Central memory CD8-positive, alpha-beta T cell (primary cell): ENCODE measurements at regions not wholly inside any gene's neighbourhood (a gene's known extent, or its start where the extent isn't known, plus 50 kb on each side); places are given as distances from the start of the nearest gene placed in this dataset.
"Not testable (repeated sequence)": the region's sequence is repeated elsewhere in the genome, so short reads cannot be mapped to it uniquely, and the experiment has no call there.

Experiments used
- ATAC-seq: fragments of 150-1000 bp; cut with Tn5 transposase; replicated peaks from 2 replicates; pipeline ENCODE4 v1.10.0; 2022; ENCODE audit warnings: mild to moderate bottlenecking, moderate FRiP score, moderate number of reproducible peaks; ENCODE audit not compliant: poor library complexity, severe bottlenecking; ENCODE audit errors: extremely low read depth
- DNase-seq, 2 donors: peaks; one replicate each; pipeline ENCODE4 v3.0.0; 2021; ENCODE audit warnings: low spot score in 2 of 2
- H3K27ac Mint-ChIP-seq: one replicate; pipeline ENCODE4 v1.8.0; 2022; ENCODE audit warnings: low read depth, mild to moderate bottlenecking, moderate library complexity, mixed read lengths
- H3K27me3 Mint-ChIP-seq: one replicate; pipeline ENCODE4 v1.8.0; 2022; ENCODE audit warnings: mixed read lengths
- H3K36me3 Mint-ChIP-seq: one replicate; pipeline ENCODE4 v1.8.0; 2022; ENCODE audit warnings: mild to moderate bottlenecking, moderate library complexity, mixed read lengths; ENCODE audit not compliant: insufficient read depth
- H3K4me1 Mint-ChIP-seq: one replicate; pipeline ENCODE4 v1.8.0; 2022; ENCODE audit warnings: mixed read lengths
- H3K4me3 Mint-ChIP-seq: one replicate; pipeline ENCODE4 v1.8.0; 2022; ENCODE audit warnings: mild to moderate bottlenecking, moderate library complexity, mixed read lengths
- H3K9me3 Mint-ChIP-seq: one replicate; pipeline ENCODE4 v1.8.0; 2022; ENCODE audit warnings: mixed read lengths

DNA sequence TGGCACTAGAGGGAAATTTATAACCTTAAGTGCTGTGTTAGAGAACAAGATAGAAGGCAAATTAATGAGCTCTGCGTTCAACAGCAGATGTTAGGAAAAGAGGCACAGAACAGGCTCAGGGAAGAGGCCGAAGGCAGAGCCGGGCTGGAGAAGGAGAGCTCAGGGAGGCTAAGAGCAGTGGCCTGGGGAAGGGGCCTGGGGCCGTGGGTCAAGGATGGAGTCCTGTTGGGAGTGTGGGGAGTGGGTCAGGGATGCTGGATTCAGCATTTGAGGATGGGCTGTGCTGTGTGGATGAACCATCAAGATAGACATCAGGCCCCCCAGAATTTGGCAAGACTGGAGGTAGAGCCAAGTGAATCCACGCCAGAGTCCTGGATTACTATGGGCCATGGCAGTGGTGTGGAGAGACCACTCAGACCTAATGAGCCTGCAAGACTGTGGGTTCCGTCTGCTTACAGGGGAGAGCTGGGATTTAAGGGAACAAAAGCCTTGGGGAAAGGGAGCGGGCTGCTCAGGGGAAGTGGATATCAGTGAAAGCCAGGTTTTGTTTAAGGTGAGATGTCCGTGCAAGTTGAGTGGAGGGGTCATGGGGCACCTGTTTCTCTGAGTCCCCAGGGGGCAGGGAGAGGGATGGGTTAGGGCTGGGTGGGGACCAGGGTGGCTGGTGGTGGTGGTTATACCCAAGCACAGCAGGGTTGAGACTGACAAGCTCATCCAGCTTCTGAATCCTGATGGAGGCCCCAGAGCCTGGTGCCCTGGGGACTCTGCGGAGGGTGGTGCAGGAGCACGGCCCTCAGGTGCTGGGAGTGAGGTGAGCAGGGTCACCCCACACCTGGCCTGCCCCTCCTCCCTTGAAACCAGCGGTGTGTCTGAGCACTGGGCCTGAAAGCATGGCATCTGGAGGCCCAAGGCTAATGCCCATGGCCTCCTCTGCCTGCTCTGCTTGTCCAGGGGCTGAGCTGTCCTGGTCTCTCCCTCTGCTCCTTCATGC lies 101.7 kb downstream of the BMS1 start:
- no peak for DNase-seq
- Mint-ChIP-seq H3K36me3 (no peaks in the 10 kb centered on the region), H3K27me3 (no peaks in the 10 kb centered on the region), H3K9me3 (peaks cover 12% of the 10 kb centered on the region), H3K4me1 (no peaks in the 10 kb centered on the region), H3K4me3 (no peak overlapping the region), H3K27ac (no peak overlapping the region)
- no peak for ATAC-seq

DNA sequence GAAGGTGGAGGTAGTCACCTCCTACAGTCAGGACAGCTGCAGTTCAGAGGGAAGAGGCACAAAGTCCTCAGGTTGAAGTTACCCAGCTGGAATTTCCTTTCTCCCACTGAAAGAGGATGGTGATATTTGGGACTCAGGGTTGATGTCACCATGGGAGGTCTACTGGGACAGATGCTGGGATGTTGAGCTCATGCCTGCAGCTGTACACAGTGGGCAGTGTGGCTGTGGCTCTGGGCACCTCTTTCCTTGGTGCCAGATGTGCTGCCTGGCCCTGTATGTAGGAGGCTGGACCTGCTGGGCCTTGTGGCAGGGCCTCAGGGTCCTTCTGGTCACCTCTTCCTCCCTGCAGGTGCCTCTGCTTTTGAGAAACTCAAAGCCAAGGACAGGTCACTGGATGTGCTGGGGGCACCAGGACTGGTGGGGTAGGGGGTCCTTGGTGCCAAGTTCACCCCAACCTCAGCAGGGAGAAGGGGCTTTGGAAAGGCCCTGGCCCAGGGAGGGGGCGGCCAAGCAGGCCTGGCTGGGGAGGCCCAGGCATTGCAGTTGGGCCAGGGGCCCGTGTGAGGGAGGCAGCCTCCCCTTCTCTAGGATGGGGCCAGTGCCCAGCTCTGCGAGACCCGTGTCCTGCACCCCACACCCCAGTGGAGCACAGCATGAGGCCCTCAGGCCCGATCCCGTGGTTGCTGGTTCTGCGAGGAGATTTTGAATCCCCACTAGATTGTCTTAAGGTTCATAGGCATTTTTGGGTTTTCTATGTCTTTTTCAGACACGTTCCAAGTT lies 103.1 kb downstream of the BMS1 start:
- no peaks in the 10 kb centered on the region for H3K27me3 Mint-ChIP-seq
- no peak overlapping the region for H3K4me3 Mint-ChIP-seq
- DNase-seq (no peak), ATAC-seq (no peak)
- no peak overlapping the region for H3K27ac Mint-ChIP-seq
- H3K9me3 Mint-ChIP-seq = peaks cover 12% of the 10 kb centered on the region
- H3K36me3 Mint-ChIP-seq = no peaks in the 10 kb centered on the region
- H3K4me1 Mint-ChIP-seq = no peaks in the 10 kb centered on the region

DNA sequence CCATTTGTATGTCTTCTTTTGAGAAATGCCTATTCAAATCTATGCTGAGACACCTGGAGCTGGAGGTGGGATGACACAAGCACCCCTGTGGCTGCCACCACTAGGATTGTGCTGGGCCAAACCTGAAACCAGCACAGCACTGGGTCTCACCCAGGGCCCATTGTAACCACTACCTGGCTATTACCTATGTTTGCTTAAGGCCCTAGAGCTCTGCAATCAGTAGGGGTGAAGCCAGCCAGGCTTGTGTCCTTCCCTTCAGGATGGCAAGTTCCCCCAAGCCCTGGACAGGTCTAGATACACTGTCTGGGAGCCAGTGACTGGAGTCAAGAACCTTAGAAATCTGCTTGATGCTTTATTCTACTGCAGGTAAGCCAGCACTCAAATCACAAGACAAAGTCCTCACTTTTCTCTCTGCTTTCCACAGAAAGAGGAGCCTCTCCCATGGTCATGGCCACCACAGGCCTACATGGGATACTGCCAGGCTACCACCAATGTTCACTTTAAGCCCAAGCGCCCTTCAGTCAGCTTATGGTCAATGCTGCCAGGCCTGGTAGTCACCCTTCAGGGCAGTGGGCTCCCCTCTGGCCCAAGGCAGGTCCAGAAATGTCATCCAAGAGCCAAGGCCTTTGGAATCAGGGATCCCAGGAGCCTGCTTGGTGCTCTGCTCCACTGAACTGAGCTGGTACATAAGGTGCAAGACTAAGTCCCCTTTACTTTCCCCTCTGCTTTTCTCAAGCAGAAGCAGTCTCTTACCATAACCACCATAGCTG lies 105.3 kb downstream of the BMS1 start:
- peaks cover 1% of the 10 kb centered on the region for H3K9me3 Mint-ChIP-seq

DNA sequence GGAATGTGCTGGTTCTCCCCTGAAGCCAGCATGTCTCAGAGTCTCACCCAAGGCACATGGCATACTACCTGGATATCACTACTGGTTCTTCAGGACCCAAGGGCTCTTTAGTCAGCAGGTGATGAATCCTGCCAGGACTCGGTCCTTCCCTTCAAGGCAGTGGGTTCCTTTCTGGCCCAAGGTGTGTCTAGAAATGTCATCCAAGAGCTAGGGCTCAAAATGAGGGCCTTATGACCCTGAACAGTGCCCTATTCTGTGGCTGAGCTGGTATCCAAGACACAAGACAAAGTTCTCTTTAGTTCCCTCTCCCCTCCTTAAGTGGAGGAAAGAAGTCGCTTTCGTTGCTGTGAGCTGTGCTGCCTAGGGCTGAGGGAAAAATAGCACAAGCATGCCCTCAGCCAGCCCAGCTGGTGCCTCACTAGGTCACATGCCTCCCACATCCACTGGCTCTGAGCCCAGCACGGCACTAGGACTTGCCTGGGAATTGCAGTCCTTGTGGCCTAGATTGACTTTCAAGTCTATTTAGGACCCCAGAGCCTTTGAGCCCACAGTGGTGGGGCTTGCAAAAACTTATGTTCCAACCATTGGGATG lies 106.0 kb downstream of the BMS1 start:
- no peak for ATAC-seq
- H3K27ac Mint-ChIP-seq = no peak overlapping the region
- no peaks in the 10 kb centered on the region for H3K36me3 Mint-ChIP-seq
- no peaks in the 10 kb centered on the region for H3K9me3 Mint-ChIP-seq
- peaks cover 11% of the 10 kb centered on the region for H3K27me3 Mint-ChIP-seq
- no peak overlapping the region for H3K4me3 Mint-ChIP-seq
- no peaks in the 10 kb centered on the region for H3K4me1 Mint-ChIP-seq
- no peak for DNase-seq

More for the DNA sequence above, 105.3 kb downstream of the BMS1 start:
- DNase-seq (no peak), ATAC-seq (no peak)
- Mint-ChIP-seq H3K27me3 (peaks cover 11% of the 10 kb centered on the region), H3K4me1 (no peaks in the 10 kb centered on the region), H3K27ac (no peak overlapping the region), H3K4me3 (no peak overlapping the region), H3K36me3 (no peaks in the 10 kb centered on the region)

DNA sequence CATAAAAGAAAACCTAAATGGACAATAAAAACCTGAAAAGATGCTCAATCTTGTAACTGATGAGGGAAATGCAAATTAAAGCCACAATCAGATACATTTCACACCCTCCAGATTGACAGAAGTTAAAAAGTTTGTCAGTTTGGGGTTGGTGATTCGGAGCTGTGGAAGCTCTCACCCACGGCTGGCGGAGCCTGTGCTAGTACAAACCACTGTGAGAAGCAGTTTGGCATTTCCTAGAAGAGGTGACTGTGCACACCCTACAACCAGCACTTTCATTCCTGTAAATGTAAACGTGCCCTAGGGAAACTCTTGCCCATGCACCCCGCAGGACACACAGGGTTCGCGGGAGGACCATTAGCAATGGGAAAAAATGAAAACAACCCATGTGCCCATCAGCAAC lies 114.1 kb downstream of the BMS1 start:
- DNase-seq (no peak), ATAC-seq (no peak)
- Mint-ChIP-seq H3K4me1 (peaks cover 12% of the 10 kb centered on the region), H3K4me3 (no peak overlapping the region), H3K27ac (no peak overlapping the region), H3K27me3 (peaks cover 45% of the 10 kb centered on the region), H3K9me3 (peaks cover 4% of the 10 kb centered on the region), H3K36me3 (no peaks in the 10 kb centered on the region)

DNA sequence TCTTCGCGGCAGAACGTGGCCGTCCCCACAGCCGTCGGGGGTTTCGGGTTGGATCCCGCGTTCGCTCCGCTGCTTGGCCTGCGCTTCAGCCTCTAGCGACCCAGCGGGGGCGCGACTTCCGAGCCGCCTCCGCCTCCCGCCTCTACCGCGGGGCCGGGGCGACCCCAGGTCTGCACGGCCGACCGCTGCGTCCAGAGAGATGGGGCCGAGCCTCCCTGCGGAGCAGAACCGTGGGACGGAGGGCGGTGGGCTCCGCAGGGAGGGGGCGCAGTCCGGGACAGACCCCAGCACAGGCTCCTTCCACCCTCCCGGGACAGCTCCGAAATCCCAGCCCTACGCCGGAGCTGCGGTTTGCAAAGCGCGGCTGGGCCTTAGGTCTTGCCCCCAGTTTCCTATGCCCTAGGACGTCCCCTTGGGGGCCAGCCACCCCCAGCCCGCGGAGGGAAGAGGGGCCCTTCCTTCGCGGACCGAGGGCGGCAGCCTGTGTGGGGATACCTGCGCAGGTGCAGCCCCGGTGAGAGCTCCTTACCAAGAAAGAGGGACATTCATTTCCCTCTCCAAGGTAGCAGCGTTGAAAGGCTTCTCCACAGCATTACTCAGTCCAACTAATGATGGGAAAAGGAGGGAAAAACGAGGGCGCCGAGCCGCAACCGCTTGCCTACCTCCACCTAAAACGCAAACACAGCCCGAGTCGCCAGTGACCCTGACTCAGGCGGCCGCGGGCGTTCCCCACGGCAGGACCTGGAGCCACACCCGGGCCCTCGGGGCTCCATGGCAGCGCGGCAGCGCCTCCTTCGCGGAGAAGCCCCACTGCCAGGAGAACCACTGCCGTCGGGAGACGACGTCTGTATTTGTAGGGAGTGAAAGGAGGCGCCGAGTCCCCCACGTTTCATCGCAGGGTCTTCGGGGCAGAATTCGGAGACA lies 115.7 kb downstream of the BMS1 start:
- no peak overlapping the region for H3K27ac Mint-ChIP-seq
- H3K9me3 Mint-ChIP-seq = peaks cover 4% of the 10 kb centered on the region
- no peaks in the 10 kb centered on the region for H3K36me3 Mint-ChIP-seq
- H3K4me3 Mint-ChIP-seq = no peak overlapping the region
- H3K4me1 Mint-ChIP-seq = peaks cover 12% of the 10 kb centered on the region
- ATAC-seq = no peak
- peaks cover 59% of the 10 kb centered on the region for H3K27me3 Mint-ChIP-seq
- no peak for DNase-seq

GRCh38 chr10:42899036-42899435 lies 116.4 kb downstream of the BMS1 start:
- DNase-seq (no peak), ATAC-seq (no peak)
- Mint-ChIP-seq H3K27ac (no peak overlapping the region), H3K4me1 (peaks cover 12% of the 10 kb centered on the region), H3K27me3 (peaks cover 66% of the 10 kb centered on the region), H3K4me3 (no peak overlapping the region), H3K36me3 (no peaks in the 10 kb centered on the region), H3K9me3 (peaks cover 4% of the 10 kb centered on the region)

DNA sequence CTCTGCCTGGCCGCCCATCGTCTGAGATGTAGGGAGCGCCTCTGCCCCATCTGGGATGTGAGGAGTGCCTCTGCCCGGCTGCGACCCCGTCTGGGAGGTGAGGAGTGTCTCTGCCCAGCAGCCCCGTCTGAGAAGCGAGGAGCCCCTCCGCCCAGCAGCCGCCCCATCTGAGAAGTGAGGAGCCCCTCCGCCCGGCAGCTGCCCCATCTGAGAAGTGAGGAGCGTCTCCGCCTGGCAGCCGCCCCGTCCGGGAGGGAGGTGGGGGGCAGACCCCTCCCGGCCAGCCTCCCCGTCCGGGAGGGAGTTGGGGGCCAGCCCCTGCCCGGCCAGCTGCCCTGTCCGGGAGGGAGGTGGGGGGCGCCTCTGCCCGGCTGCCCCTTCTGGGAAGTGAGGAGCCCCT lies 117.8 kb downstream of the BMS1 start:
- H3K4me3 Mint-ChIP-seq, H3K9me3 Mint-ChIP-seq, H3K27ac Mint-ChIP-seq, ATAC-seq, DNase-seq, H3K36me3 Mint-ChIP-seq: not testable (repeated sequence)
- Mint-ChIP-seq H3K27me3 (peaks cover 70% of the 10 kb centered on the region), H3K4me1 (peaks cover 12% of the 10 kb centered on the region)

GRCh38 chr10:42911359-42911758 lies 128.8 kb downstream of the BMS1 start:
- DNase-seq (no peak), ATAC-seq (no peak)
- no peak overlapping the region for H3K4me3 Mint-ChIP-seq
- H3K36me3 Mint-ChIP-seq = no peaks in the 10 kb centered on the region
- peaks cover 14% of the 10 kb centered on the region for H3K9me3 Mint-ChIP-seq
- no peak overlapping the region for H3K27ac Mint-ChIP-seq
- no peaks in the 10 kb centered on the region for H3K4me1 Mint-ChIP-seq
- H3K27me3 Mint-ChIP-seq = peaks cover 30% of the 10 kb centered on the region

- no peak for ATAC-seq
- no peaks in the 10 kb centered on the region for H3K36me3 Mint-ChIP-seq
Observed at GRCh38 chr10:42916974-42917373, 134.4 kb downstream of the BMS1 start.

DNA sequence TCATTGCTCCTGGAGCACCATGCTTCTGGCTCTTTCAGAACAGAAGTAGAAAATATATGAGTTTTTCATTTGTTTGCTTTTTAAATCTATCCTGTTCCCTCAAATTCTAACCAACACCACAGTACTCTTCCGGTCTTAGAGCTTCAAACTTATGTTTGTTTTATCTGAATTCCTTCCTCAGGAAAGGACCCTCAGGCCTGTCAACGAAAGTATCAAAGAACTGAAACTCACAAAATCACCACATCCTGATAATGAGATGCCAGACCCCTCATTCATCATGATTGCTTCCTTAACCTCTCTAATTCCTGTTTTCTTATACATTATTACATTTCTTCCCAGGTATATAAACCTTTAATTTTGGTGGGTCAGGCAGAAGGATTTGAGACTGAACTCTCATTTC lies 135.2 kb downstream of the BMS1 start:
- Mint-ChIP-seq H3K27ac (no peak overlapping the region), H3K4me1 (no peaks in the 10 kb centered on the region), H3K36me3 (no peaks in the 10 kb centered on the region), H3K27me3 (no peaks in the 10 kb centered on the region), H3K9me3 (peaks cover 5% of the 10 kb centered on the region), H3K4me3 (no peak overlapping the region)
- no peak for DNase-seq
- ATAC-seq = no peak

More at GRCh38 chr10:42916974-42917373, 134.4 kb downstream of the BMS1 start:
- H3K27me3 Mint-ChIP-seq = no peaks in the 10 kb centered on the region
- no peaks in the 10 kb centered on the region for H3K4me1 Mint-ChIP-seq
- no peak overlapping the region for H3K27ac Mint-ChIP-seq
- H3K9me3 Mint-ChIP-seq = peaks cover 5% of the 10 kb centered on the region
- no peak for DNase-seq
- H3K4me3 Mint-ChIP-seq = no peak overlapping the region
